ENCODE measurements at regions not wholly inside any gene's neighbourhood (a gene's known extent, or its start where the extent isn't known, plus 50 kb on each side); places are given as distances from the start of the nearest gene placed in this dataset.

GRCh38 chr2:226548732-226549131 is 250.9 kb downstream of the IRS1 start:
- Mint-ChIP-seq H3K27ac (no peak overlapping the region), H3K9me3 (no peaks in the 10 kb centered on the region), H3K4me3 (no peak overlapping the region), H3K27me3 (ENCODE audit: insufficient read depth, low read depth, poor library complexity) (no peaks in the 10 kb centered on the region), H3K4me1 (peaks cover 19% of the 10 kb centered on the region), H3K36me3 (ENCODE audit: low read depth) (no peaks in the 10 kb centered on the region)
- Histone ChIP-seq H3K4me1 (ENCODE audit: insufficient read depth) (peaks cover 11% of the 10 kb centered on the region), H3F3A (replicated peaks; ENCODE audit: low read depth) (no peaks in the 10 kb centered on the region), H3K79me2 (replicated peaks; ENCODE audit: insufficient read depth) (no peaks in the 10 kb centered on the region), H3K4me2 (no peak overlapping the region), H3K27me3 (ENCODE audit: insufficient read depth) (no peaks in the 10 kb centered on the region), H3K36me3 (ENCODE audit: insufficient read depth) (no peaks in the 10 kb centered on the region), H3K4me3 (no peak overlapping the region), H3K9me2 (ENCODE audit: insufficient read depth) (peaks cover 8% of the 10 kb centered on the region; the same call in 1 of the 2 replicates), H4K20me1 (replicated peaks; ENCODE audit: insufficient read depth) (no peaks in the 10 kb centered on the region), H2AFZ (no peak overlapping the region), H3K27ac (ENCODE audit: low read depth) (no peak overlapping the region)
- TF ChIP-seq, protein P1, sequence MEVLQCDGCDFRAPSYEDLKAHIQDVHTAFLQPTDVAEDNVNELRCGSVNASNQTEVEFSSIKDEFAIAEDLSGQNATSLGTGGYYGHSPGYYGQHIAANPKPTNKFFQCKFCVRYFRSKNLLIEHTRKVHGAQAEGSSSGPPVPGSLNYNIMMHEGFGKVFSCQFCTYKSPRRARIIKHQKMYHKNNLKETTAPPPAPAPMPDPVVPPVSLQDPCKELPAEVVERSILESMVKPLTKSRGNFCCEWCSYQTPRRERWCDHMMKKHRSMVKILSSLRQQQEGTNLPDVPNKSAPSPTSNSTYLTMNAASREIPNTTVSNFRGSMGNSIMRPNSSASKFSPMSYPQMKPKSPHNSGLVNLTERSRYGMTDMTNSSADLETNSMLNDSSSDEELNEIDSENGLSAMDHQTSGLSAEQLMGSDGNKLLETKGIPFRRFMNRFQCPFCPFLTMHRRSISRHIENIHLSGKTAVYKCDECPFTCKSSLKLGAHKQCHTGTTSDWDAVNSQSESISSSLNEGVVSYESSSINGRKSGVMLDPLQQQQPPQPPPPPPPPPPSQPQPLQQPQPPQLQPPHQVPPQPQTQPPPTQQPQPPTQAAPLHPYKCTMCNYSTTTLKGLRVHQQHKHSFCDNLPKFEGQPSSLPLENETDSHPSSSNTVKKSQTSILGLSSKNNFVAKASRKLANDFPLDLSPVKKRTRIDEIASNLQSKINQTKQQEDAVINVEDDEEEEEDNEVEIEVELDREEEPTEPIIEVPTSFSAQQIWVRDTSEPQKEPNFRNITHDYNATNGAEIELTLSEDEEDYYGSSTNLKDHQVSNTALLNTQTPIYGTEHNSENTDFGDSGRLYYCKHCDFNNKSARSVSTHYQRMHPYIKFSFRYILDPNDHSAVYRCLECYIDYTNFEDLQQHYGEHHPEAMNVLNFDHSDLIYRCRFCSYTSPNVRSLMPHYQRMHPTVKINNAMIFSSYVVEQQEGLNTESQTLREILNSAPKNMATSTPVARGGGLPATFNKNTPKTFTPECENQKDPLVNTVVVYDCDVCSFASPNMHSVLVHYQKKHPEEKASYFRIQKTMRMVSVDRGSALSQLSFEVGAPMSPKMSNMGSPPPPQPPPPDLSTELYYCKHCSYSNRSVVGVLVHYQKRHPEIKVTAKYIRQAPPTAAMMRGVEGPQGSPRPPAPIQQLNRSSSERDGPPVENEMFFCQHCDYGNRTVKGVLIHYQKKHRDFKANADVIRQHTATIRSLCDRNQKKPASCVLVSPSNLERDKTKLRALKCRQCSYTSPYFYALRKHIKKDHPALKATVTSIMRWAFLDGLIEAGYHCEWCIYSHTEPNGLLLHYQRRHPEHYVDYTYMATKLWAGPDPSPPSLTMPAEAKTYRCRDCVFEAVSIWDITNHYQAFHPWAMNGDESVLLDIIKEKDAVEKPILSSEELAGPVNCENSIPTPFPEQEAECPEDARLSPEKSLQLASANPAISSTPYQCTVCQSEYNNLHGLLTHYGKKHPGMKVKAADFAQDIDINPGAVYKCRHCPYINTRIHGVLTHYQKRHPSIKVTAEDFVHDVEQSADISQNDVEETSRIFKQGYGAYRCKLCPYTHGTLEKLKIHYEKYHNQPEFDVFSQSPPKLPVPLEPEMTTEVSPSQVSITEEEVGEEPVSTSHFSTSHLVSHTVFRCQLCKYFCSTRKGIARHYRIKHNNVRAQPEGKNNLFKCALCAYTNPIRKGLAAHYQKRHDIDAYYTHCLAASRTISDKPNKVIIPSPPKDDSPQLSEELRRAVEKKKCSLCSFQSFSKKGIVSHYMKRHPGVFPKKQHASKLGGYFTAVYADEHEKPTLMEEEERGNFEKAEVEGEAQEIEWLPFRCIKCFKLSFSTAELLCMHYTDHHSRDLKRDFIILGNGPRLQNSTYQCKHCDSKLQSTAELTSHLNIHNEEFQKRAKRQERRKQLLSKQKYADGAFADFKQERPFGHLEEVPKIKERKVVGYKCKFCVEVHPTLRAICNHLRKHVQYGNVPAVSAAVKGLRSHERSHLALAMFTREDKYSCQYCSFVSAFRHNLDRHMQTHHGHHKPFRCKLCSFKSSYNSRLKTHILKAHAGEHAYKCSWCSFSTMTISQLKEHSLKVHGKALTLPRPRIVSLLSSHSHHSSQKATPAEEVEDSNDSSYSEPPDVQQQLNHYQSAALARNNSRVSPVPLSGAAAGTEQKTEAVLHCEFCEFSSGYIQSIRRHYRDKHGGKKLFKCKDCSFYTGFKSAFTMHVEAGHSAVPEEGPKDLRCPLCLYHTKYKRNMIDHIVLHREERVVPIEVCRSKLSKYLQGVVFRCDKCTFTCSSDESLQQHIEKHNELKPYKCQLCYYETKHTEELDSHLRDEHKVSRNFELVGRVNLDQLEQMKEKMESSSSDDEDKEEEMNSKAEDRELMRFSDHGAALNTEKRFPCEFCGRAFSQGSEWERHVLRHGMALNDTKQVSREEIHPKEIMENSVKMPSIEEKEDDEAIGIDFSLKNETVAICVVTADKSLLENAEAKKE (CRISPR knock-in tag; IDR thresholded peaks at IDR 0.05) = no peak
- TF ChIP-seq JUNB (IDR thresholded peaks at IDR 0.05; ENCODE audit: unreplicated experiment) = no peak
- no peak for TF ChIP-seq NANOG (IDR thresholded peaks at IDR 0.05; ENCODE audit: borderline replicate concordance)
- ATAC-seq = no peak
- DNase-seq (ENCODE audit: low spot score) = no peak

DNA sequence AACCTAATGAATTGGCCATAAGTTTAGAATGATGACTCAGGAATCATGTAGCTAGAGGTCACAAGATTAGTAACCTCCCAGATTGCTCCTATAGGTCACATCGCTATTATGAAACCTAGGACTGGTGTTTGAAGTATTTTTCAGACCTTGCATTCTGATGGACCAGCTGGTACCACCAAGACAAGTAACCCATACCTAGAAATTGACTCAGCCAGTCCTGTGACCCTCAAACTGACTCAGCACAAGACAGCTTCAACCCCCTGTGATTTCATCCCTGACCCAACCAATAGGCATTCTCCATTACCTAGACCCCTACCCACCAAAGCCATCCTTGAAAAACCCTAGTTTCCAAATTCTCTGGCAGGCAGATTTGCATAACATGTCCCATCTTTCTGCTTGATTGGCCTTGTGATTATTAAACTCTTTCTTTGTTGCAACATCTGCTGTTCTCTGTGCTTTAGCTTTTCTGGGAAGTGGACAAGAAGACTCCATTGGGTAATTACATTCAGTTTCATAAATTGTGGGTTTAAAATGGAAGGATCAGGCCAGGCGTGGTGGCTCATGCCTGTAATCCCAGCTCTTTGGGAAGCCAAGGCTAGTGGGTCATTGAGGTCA is 254.9 kb downstream of the IRS1 start:
- Mint-ChIP-seq H3K9me3 (no peaks in the 10 kb centered on the region), H3K27me3 (ENCODE audit: insufficient read depth, low read depth, poor library complexity) (peaks cover 2% of the 10 kb centered on the region), H3K4me3 (no peak overlapping the region), H3K36me3 (ENCODE audit: low read depth) (no peaks in the 10 kb centered on the region), H3K27ac (no peak overlapping the region), H3K4me1 (peaks cover 4% of the 10 kb centered on the region)
- Histone ChIP-seq H3K79me2 (replicated peaks; ENCODE audit: insufficient read depth) (no peaks in the 10 kb centered on the region), H3K27ac (ENCODE audit: low read depth) (no peak overlapping the region), H3K4me2 (no peak overlapping the region), H3K9me2 (ENCODE audit: insufficient read depth) (peaks cover 12% of the 10 kb centered on the region), H3K36me3 (ENCODE audit: insufficient read depth) (no peaks in the 10 kb centered on the region), H3F3A (replicated peaks; ENCODE audit: low read depth) (no peaks in the 10 kb centered on the region), H3K4me1 (ENCODE audit: insufficient read depth) (no peaks in the 10 kb centered on the region), H3K27me3 (ENCODE audit: insufficient read depth) (no peaks in the 10 kb centered on the region), H2AFZ (no peak overlapping the region), H4K20me1 (replicated peaks; ENCODE audit: insufficient read depth) (no peaks in the 10 kb centered on the region), H3K4me3 (no peak overlapping the region)
- DNase-seq (ENCODE audit: low spot score) (no peak), ATAC-seq (no peak)
- no peak for TF ChIP-seq NANOG (IDR thresholded peaks at IDR 0.05; ENCODE audit: borderline replicate concordance)
